ENCODE measurements at regions not wholly inside any gene's neighbourhood (a gene's known extent, or its start where the extent isn't known, plus 50 kb on each side); places are given as distances from the start of the nearest gene placed in this dataset.

DNA sequence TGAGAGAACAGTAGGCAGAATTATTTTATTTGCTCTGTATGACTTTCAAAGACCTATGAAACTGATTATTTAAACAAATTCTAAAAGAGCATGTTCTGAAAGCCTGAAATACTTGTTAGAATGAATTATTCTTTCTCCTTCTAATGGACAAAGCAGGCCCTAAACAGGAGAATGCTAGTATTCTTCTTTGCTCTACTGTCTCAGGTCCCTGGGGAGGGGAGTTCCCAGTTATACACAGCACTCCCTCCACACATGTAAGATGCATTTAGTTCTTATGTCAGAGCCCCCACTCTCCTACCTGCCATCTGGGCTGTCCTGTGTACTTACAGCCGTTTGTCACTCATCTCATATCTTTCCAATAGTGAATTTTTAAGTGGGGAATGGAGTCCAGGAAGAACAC lies 633.5 kb upstream of the ANKRD30A start:
- WGBS = 63% methylated on average over 1 of the region's 1 CpG
- Histone ChIP-seq H3K4me1 (ENCODE audit: control insufficient read depth, insufficient read depth, low read length) (peaks cover 7% of the 10 kb centered on the region), H3K4me3 (ENCODE audit: low read length) (no peak overlapping the region), H3K9me3 (ENCODE audit: control insufficient read depth, low read length) (no peaks in the 10 kb centered on the region), H3K27ac (ENCODE audit: low read length) (no peak overlapping the region), H3K27me3 (ENCODE audit: control insufficient read depth, insufficient read depth) (no peaks in the 10 kb centered on the region)
- DNase-seq (no peak), ATAC-seq (no peak)
- intact Hi-C loops (cut with DNase I) = no loop called here

DNA sequence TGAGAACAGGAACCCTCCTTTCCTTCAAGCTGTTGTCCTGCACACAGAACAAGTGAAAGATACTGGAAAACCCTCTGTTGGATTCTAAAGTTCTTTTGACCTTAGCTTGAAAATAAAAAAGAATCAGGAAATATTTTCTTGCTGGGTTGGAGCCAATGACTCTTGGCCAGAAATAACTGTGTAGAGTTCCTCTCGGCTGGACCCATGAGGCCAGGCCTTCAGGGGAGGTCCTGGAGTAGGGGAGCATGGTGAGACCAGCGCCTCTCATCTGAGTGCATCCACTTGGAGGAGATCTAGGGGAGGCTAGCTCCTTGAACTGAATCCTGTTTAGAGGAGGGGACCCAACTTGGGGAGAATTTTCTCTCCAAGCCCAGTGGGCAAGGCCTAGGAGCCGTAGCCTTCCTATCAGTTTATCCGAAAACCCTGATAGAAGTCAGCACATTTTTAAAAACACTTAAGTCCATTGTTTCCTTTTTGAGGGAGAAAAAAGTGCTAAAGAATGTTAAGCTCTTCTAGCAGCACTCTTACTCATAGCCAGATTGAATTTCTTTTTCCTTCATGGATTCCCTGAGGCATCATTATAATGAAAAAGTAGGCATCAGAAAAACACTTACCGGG lies 635.7 kb upstream of the ANKRD30A start:
- peak; percentile 27 to 80 (median 63) for DNase-seq
- Histone ChIP-seq H3K27me3 (ENCODE audit: control insufficient read depth, insufficient read depth) (no peaks in the 10 kb centered on the region), H3K4me3 (ENCODE audit: low read length) (no peak overlapping the region), H3K27ac (ENCODE audit: low read length) (peak overlapping the region; percentile 92), H3K9me3 (ENCODE audit: control insufficient read depth, low read length) (no peaks in the 10 kb centered on the region), H3K4me1 (ENCODE audit: control insufficient read depth, insufficient read depth, low read length) (peaks cover 7% of the 10 kb centered on the region)
- 26% methylated on average over 5 of the region's 5 CpGs for WGBS
- intact Hi-C loops (cut with DNase I) = no loop called here
- ATAC-seq = peak; percentile 86 to 91

DNA sequence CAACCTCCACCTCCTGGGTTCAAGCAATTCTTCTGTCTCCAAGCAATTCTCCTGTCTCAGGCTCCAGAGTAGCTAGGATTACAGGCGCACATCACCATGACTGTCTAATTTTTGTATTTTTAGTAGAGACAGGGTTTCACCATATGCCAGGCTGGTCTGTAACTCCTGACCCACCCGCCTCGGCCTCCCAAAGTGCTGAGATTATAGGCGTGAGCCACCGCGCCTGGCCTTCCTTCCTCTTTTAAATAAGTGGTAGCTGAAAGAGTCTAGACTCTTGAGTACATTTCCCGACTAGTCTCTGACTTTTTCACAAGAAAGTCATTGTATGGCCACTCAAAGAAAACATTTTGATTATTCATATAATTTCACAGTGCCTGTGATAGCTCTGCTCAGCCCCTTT lies 636.2 kb upstream of the ANKRD30A start:
- Histone ChIP-seq H3K27ac (ENCODE audit: low read length) (peak overlapping the region; percentile 45), H3K4me1 (ENCODE audit: control insufficient read depth, insufficient read depth, low read length) (peaks cover 7% of the 10 kb centered on the region), H3K4me3 (ENCODE audit: low read length) (no peak overlapping the region), H3K9me3 (ENCODE audit: control insufficient read depth, low read length) (no peaks in the 10 kb centered on the region), H3K27me3 (ENCODE audit: control insufficient read depth, insufficient read depth) (no peaks in the 10 kb centered on the region)
- peak in 1 of 3 donors; percentile 67 for DNase-seq
- intact Hi-C loops (cut with DNase I) = no loop called here
- ATAC-seq = peak; percentile 9 to 37
- 57% methylated on average over 7 of the region's 7 CpGs for WGBS

DNA sequence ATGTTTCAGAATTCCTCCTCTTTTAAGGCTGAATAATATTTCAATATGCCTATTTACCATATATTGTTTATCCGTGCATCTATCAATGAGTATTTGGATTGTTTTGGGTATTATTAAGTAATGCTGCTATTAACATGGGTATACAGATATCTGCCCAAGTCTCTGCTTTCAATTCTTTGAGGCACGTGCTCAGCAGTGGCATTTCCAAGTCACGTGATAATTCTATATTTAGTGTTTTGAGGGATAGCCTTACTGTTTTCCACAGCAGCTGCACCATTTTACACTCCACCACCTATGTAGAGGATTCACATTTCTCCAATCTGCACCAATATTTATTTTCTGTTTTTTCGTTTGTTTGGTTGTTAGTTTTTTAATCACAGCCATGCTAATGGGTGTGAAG lies 636.8 kb upstream of the ANKRD30A start:
- ATAC-seq = no peak
- Histone ChIP-seq H3K4me3 (ENCODE audit: low read length) (no peak overlapping the region), H3K4me1 (ENCODE audit: control insufficient read depth, insufficient read depth, low read length) (peaks cover 7% of the 10 kb centered on the region), H3K27me3 (ENCODE audit: control insufficient read depth, insufficient read depth) (no peaks in the 10 kb centered on the region), H3K27ac (ENCODE audit: low read length) (peak overlapping the region; percentile 45), H3K9me3 (ENCODE audit: control insufficient read depth, low read length) (no peaks in the 10 kb centered on the region)
- intact Hi-C loops (cut with DNase I) = no loop called here
- no peak for DNase-seq
- WGBS = 77% methylated on average over 4 of the region's 4 CpGs

DNA sequence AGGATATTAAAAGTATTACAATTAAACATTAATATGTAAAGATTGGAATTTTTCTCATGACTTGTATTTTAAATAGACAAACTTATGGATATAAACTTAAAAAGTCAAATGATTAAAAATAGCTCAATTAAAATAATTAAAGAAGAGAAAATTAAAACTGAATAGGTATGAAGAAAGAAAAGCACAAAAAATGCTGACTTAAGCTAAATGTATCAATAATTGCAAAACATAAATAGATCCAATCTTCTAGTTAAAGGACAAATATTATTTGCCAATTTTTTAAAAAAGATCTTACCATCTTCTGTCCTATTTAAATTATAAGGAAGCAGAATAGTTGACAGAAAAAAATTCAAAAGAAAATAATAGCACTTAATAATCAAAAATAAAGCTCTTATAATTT lies 646.3 kb upstream of the ANKRD30A start:
- no peak overlapping the region for H3K27ac ChIP-seq (ENCODE audit: low read length)
- intact Hi-C loops (cut with DNase I) = no loop called here
- H3K27me3 ChIP-seq (ENCODE audit: control insufficient read depth, insufficient read depth) = no peaks in the 10 kb centered on the region
- no peaks in the 10 kb centered on the region for H3K4me1 ChIP-seq (ENCODE audit: control insufficient read depth, insufficient read depth, low read length)
- H3K4me3 ChIP-seq (ENCODE audit: low read length) = no peak overlapping the region
- no peak for DNase-seq
- H3K9me3 ChIP-seq (ENCODE audit: control insufficient read depth, low read length) = no peaks in the 10 kb centered on the region
- no peak for ATAC-seq

DNA sequence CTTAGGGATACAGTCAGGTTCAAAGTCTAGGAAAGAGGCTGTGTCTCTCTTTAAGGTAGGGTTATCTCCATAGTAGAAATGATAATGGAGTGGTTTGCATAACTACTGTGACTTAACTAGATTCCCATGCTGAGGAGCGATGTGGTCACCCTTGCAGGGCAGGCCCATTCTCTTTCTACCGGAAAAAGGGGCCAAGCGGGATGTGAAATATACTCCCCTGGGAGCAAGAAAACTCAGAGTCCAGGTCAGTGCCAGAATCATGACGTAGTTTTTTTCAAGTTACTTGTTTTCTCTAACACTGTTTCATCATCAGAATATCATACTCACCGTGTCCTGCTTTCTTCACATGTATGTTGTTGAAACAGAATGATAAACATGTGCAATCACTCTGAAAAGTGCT lies 649.0 kb upstream of the ANKRD30A start:
- Histone ChIP-seq H3K27ac (ENCODE audit: low read length) (no peak overlapping the region), H3K4me1 (ENCODE audit: control insufficient read depth, insufficient read depth, low read length) (no peaks in the 10 kb centered on the region), H3K27me3 (ENCODE audit: control insufficient read depth, insufficient read depth) (no peaks in the 10 kb centered on the region), H3K4me3 (ENCODE audit: low read length) (no peak overlapping the region), H3K9me3 (ENCODE audit: control insufficient read depth, low read length) (no peaks in the 10 kb centered on the region)
- DNase-seq = peak in 1 of 3 donors; percentile 20
- ATAC-seq = peak in 1 of 2 donors; percentile 34
- intact Hi-C loops (cut with DNase I) = no loop called here
- WGBS = 78% methylated on average over 5 of the region's 5 CpGs

DNA sequence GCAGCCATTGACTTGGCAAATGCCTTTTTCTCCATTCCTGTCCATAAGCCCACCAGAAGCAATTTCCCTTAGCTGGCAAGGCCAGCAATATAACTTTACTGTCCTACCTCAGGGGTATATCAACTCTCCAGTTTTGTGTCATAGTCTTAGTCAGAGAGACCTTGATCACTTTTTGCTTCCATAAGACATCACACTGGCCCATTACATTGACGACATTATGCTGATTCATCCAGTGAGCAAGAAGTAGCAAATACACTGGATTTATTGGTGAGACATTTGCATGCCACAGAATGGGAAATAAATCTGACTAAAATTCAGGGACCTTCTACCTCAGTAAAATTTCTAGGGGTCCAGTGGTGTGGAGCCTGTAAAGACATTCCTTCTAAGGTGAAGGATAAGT lies 649.7 kb upstream of the ANKRD30A start:
- Histone ChIP-seq H3K4me3 (ENCODE audit: low read length) (no peak overlapping the region), H3K4me1 (ENCODE audit: control insufficient read depth, insufficient read depth, low read length) (no peaks in the 10 kb centered on the region), H3K27ac (ENCODE audit: low read length) (no peak overlapping the region), H3K27me3 (ENCODE audit: control insufficient read depth, insufficient read depth) (no peaks in the 10 kb centered on the region), H3K9me3 (ENCODE audit: control insufficient read depth, low read length) (no peaks in the 10 kb centered on the region)
- ATAC-seq (no peak), DNase-seq (no peak)
- WGBS = 91% methylated on average over 1 of the region's 1 CpG
- intact Hi-C loops (cut with DNase I) = no loop called here

DNA sequence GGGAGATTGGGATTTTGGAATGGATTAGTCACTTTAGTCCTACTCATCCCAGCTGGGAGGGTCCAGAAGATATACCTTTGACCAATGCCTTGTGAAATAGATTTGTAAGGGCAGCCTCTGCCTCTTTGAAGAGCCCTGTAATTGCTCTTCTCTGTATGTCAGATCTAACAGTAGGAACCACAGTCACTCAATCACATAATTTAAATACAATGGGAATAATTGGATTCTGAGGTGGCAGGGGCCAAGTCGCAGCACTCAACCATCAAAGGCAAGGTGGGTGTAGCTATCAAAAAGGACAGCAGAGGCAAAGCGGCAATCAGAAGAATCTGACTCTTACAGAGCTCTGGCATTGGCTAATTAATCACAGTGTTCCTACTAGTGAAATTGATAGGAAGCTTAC lies 650.9 kb upstream of the ANKRD30A start:
- DNase-seq (no peak), ATAC-seq (no peak)
- H3K4me1 ChIP-seq (ENCODE audit: control insufficient read depth, insufficient read depth, low read length) = no peaks in the 10 kb centered on the region
- no peaks in the 10 kb centered on the region for H3K27me3 ChIP-seq (ENCODE audit: control insufficient read depth, insufficient read depth)
- H3K27ac ChIP-seq (ENCODE audit: low read length) = no peak overlapping the region
- intact Hi-C loops (cut with DNase I) = no loop called here
- no peak overlapping the region for H3K4me3 ChIP-seq (ENCODE audit: low read length)
- WGBS = 95% methylated on average over 2 of the region's 2 CpGs
- H3K9me3 ChIP-seq (ENCODE audit: control insufficient read depth, low read length) = no peaks in the 10 kb centered on the region

DNA sequence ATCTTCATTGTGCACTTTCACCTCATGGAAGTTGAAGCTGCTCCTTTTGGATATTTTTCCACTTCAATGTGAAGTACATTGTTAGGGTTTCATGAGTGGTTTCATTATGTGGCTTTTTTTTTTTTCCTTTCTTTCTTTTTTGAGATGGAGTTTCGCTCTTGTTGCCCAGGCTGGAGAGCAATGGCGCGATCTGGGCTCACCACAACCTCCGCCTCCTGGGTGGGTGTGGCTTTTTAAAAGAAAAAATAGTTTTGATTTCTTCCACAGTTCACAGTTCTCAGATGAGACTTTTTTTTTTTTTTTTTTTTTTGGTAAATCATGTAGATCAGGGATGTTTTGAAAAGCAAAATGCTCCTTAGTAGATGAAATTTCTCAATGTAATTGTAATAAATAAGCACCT lies 652.3 kb upstream of the ANKRD30A start:
- no peaks in the 10 kb centered on the region for H3K27me3 ChIP-seq (ENCODE audit: control insufficient read depth, insufficient read depth)
- 91% methylated on average over 4 of the region's 4 CpGs for WGBS
- no peak overlapping the region for H3K27ac ChIP-seq (ENCODE audit: low read length)
- no peaks in the 10 kb centered on the region for H3K9me3 ChIP-seq (ENCODE audit: control insufficient read depth, low read length)
- no peak overlapping the region for H3K4me3 ChIP-seq (ENCODE audit: low read length)
- no peaks in the 10 kb centered on the region for H3K4me1 ChIP-seq (ENCODE audit: control insufficient read depth, insufficient read depth, low read length)
- no peak for DNase-seq
- intact Hi-C loops (cut with DNase I) = no loop called here
- no peak for ATAC-seq

DNA sequence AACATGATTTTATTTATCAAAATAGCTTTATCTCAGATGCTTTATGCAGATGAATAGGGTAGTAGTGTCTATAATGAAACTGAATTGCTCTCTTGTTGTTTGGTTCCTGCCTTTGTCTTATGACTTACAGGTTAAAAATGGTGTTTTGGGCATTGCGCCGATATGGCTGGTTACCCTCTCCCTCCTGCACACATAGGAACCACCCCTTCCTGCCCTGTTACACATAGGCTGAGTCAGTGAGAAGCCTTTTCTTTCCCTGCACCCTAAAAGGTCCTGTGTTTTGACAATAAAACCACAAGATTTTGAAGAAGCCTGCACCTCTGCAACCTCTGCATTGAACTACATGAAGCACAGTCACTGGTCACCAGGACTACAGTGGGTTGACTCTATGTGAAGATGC lies 655.8 kb upstream of the ANKRD30A start:
- no peaks in the 10 kb centered on the region for H3K27me3 ChIP-seq (ENCODE audit: control insufficient read depth, insufficient read depth)
- WGBS = 97% methylated on average over 2 of the region's 2 CpGs
- intact Hi-C loops (cut with DNase I) = no loop called here
- no peak overlapping the region for H3K4me3 ChIP-seq (ENCODE audit: low read length)
- no peak overlapping the region for H3K27ac ChIP-seq (ENCODE audit: low read length)
- no peaks in the 10 kb centered on the region for H3K9me3 ChIP-seq (ENCODE audit: control insufficient read depth, low read length)
- no peaks in the 10 kb centered on the region for H3K4me1 ChIP-seq (ENCODE audit: control insufficient read depth, insufficient read depth, low read length)
- ATAC-seq (no peak), DNase-seq (no peak)

DNA sequence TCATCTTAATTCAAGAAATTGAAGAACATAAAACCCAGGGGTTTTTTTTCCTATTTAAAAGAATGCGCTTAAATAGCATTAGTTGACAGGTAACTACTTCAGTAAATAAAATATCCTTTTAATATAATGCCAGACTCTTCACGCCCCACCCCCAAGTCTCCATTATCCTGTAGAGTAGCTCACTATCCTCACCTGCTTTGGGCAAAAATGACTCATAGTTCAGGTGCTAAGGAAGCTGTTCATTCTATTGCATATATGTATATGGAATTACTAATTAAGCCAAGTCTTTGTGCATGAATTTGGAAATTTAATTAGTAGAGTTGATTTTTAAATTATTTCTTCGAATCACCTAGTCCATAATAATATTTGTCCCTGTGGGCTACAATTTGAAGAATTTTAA lies 656.8 kb upstream of the ANKRD30A start:
- intact Hi-C loops (cut with DNase I) = no loop called here
- no peak overlapping the region for H3K27ac ChIP-seq (ENCODE audit: low read length)
- no peak for DNase-seq
- ATAC-seq = no peak
- H3K4me3 ChIP-seq (ENCODE audit: low read length) = no peak overlapping the region
- H3K27me3 ChIP-seq (ENCODE audit: control insufficient read depth, insufficient read depth) = no peaks in the 10 kb centered on the region
- no peaks in the 10 kb centered on the region for H3K4me1 ChIP-seq (ENCODE audit: control insufficient read depth, insufficient read depth, low read length)
- WGBS = 95% methylated on average over 3 of the region's 3 CpGs
- no peaks in the 10 kb centered on the region for H3K9me3 ChIP-seq (ENCODE audit: control insufficient read depth, low read length)
